ENCODE measurements at regions not wholly inside any gene's neighbourhood (a gene's known extent, or its start where the extent isn't known, plus 50 kb on each side); places are given as distances from the start of the nearest gene placed in this dataset.
A peak's percentile ranks its signal among the peaks of the same experiment; 100 is the strongest.

DNA sequence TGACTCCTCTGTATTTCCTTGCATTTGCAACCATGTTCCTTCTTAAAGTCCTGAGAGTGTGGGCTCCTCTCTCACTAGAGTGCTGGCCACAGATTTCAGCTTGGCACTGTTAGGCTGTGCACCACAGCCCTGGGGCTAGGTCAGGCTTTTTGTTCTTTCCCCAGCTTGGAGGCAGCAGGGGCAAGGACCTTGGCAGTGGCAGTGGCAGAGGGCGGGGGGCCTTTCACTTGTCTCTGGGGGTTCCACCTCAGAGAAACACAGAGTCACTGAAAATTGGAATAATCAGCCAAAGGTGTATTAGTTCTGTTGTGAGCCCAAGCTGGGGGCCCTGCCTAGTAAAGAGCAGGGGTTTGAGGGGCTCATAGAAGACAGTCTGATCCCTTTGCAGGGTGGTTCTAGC, 142.8 kb upstream of the CT83 start:
- WGBS (ENCODE audit: insufficient coverage), result 71% methylated on average over 1 of the region's 1 CpG

DNA sequence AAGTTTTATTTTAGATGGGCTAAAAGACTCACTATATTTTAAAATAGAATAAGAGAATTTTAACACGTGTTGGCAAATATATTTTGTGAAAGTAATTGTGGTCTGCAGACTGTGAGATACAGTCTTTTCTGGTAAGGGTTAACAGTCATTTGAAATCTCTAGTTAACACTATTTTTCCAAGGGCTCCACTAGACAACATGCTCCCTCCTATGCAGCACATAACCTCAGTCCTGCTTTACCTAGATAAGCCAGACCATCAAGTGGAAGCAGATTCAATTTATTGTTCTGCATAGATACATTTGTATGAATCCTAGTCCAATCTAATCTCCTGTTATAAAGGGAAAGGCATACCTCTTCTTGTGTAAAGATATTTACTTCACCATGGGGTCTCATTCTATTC, 133.2 kb upstream of the CT83 start:
- Histone ChIP-seq H3K27ac (ENCODE audit: insufficient read depth in 1 of 2, low read depth in 1 of 2, low read length in 2 of 2, poor library complexity in 1 of 2, severe bottlenecking in 2 of 2) (no peak overlapping the region), H3K4me1 (ENCODE audit: control extremely low read depth in 1 of 4, control insufficient read depth in 4 of 4, insufficient read depth in 4 of 4, low read length in 3 of 4) (no peaks in the 10 kb centered on the region), H3K9me3 (ENCODE audit: control extremely low read depth in 1 of 5, control insufficient read depth in 4 of 5, insufficient read depth in 2 of 5, low read depth in 1 of 5, low read length in 4 of 5) (peaks cover 0 to 2% (median 0%) of the 10 kb centered on the region in 5 experiments), H3K4me3 (ENCODE audit: control insufficient read depth in 1 of 7, extremely low read depth in 1 of 7, insufficient read depth in 4 of 7, low read depth in 2 of 7, low read length in 6 of 7) (no peak overlapping the region), H3K36me3 (ENCODE audit: control insufficient read depth in 4 of 4, insufficient read depth in 4 of 4, low read length in 3 of 4) (no peaks in the 10 kb centered on the region), H3K27me3 (replicated peaks in 2 of 5; ENCODE audit: control insufficient read depth in 4 of 5, insufficient read depth in 5 of 5, low read length in 4 of 5) (no peaks in the 10 kb centered on the region)
- DNase-seq, result peak in 1 of 3 donors; percentile 14
- no CpG with 5 or more reads among the region's 1 CpG for WGBS (ENCODE audit: insufficient coverage)
- ChIA-PET POLR2A (no interaction called here), CTCF (no interaction called here)

More for the DNA sequence above, 142.8 kb upstream of the CT83 start:
- ChIA-PET POLR2A (no interaction called here), CTCF (no interaction called here)
- H3K4me3 ChIP-seq (ENCODE audit: control insufficient read depth in 1 of 7, extremely low read depth in 1 of 7, insufficient read depth in 4 of 7, low read depth in 2 of 7, low read length in 6 of 7), result no peak overlapping the region
- no peaks in the 10 kb centered on the region for H3K4me1 ChIP-seq (ENCODE audit: control extremely low read depth in 1 of 4, control insufficient read depth in 4 of 4, insufficient read depth in 4 of 4, low read length in 3 of 4)
- peaks cover 0 to 2% (median 0%) of the 10 kb centered on the region in 5 experiments for H3K9me3 ChIP-seq (ENCODE audit: control extremely low read depth in 1 of 5, control insufficient read depth in 4 of 5, insufficient read depth in 2 of 5, low read depth in 1 of 5, low read length in 4 of 5)
- no peak for DNase-seq
- H3K36me3 ChIP-seq (ENCODE audit: control insufficient read depth in 4 of 4, insufficient read depth in 4 of 4, low read length in 3 of 4), result no peaks in the 10 kb centered on the region
- H3K27me3 ChIP-seq (replicated peaks in 2 of 5; ENCODE audit: control insufficient read depth in 4 of 5, insufficient read depth in 5 of 5, low read length in 4 of 5), result no peaks in the 10 kb centered on the region
- no peak overlapping the region for H3K27ac ChIP-seq (ENCODE audit: insufficient read depth in 1 of 2, low read depth in 1 of 2, low read length in 2 of 2, poor library complexity in 1 of 2, severe bottlenecking in 2 of 2)
